ENCODE measurements at regions not wholly inside any gene's neighbourhood (a gene's known extent, or its start where the extent isn't known, plus 50 kb on each side); places are given as distances from the start of the nearest gene placed in this dataset.

GRCh38 chr10:107379601-107380000, 215.1 kb upstream of the SORCS1 start:
- Histone ChIP-seq H3K9ac (ENCODE audit: extremely low read depth, insufficient read length, low read length) (no peak overlapping the region), H2AFZ (ENCODE audit: low read length) (no peak overlapping the region), H2BK20ac (ENCODE audit: low read depth, low read length, poor library complexity, severe bottlenecking) (no peak overlapping the region), H3K27ac (ENCODE audit: insufficient read length, low read depth, low read length) (no peak overlapping the region), H3K79me2 (ENCODE audit: insufficient read depth, low read length) (no peaks in the 10 kb centered on the region), H3K23me2 (ENCODE audit: insufficient read length, low read depth, low read length, poor library complexity, severe bottlenecking) (no peaks in the 10 kb centered on the region), H3K9me3 (ENCODE audit: control insufficient read depth, low read depth, low read length) (no peaks in the 10 kb centered on the region), H3K4me1 (ENCODE audit: insufficient read depth, low read length) (no peaks in the 10 kb centered on the region), H2BK12ac (ENCODE audit: insufficient read length, low read depth, low read length) (no peak overlapping the region), H4K5ac (ENCODE audit: insufficient read length, low read depth, low read length) (no peak overlapping the region), H2AK5ac (ENCODE audit: insufficient read length, low read length) (no peak overlapping the region), H3K56ac (ENCODE audit: insufficient read length, low read depth, low read length) (no peak overlapping the region), H3K4me2 (ENCODE audit: insufficient read depth, insufficient read length, low read length) (no peak overlapping the region), H2BK15ac (ENCODE audit: low read depth, low read length) (no peak overlapping the region), H2BK5ac (ENCODE audit: insufficient read length, low read length) (no peak overlapping the region), H3K14ac (ENCODE audit: insufficient read depth, low read length) (no peak overlapping the region), H3K27me3 (ENCODE audit: insufficient read depth, low read length) (no peaks in the 10 kb centered on the region), H4K8ac (replicated peaks; ENCODE audit: insufficient read length, low read depth, low read length) (no peak overlapping the region), H4K20me1 (ENCODE audit: control insufficient read depth, insufficient read depth, insufficient read length) (no peaks in the 10 kb centered on the region), H4K91ac (ENCODE audit: insufficient read length, low read depth, low read length) (no peak overlapping the region), H2BK120ac (ENCODE audit: low read depth, low read length, poor library complexity, severe bottlenecking) (no peak overlapping the region), H3K4ac (ENCODE audit: low read depth, low read length) (no peak overlapping the region), H3K18ac (ENCODE audit: insufficient read length, low read depth, low read length) (no peak overlapping the region), H3K23ac (ENCODE audit: insufficient read length, low read depth, low read length) (no peak overlapping the region), H3T11ph (ENCODE audit: low read length) (no peak overlapping the region), H3K79me1 (ENCODE audit: insufficient read depth, low read depth, low read length, poor library complexity, severe bottlenecking) (no peaks in the 10 kb centered on the region)
- no peaks in the 10 kb centered on the region for H3K27me3 Mint-ChIP-seq (ENCODE audit: low read depth)
- DNase-seq = no peak
- no CpG with 5 or more reads among the region's 2 CpGs for WGBS (ENCODE audit: extremely low coverage, insufficient read length, low lambda C conversion rate)
- H3K4me1 Mint-ChIP-seq = no peaks in the 10 kb centered on the region
- no peaks in the 10 kb centered on the region for H3K9me3 Mint-ChIP-seq
- H3K36me3 Mint-ChIP-seq (ENCODE audit: insufficient read depth in 1 of 3, low read depth in 3 of 3) = no peaks in the 10 kb centered on the region
- no peak overlapping the region for H3K4me3 Mint-ChIP-seq
- no peak overlapping the region for H3K27ac Mint-ChIP-seq
- TF ChIP-seq, protein P1, sequence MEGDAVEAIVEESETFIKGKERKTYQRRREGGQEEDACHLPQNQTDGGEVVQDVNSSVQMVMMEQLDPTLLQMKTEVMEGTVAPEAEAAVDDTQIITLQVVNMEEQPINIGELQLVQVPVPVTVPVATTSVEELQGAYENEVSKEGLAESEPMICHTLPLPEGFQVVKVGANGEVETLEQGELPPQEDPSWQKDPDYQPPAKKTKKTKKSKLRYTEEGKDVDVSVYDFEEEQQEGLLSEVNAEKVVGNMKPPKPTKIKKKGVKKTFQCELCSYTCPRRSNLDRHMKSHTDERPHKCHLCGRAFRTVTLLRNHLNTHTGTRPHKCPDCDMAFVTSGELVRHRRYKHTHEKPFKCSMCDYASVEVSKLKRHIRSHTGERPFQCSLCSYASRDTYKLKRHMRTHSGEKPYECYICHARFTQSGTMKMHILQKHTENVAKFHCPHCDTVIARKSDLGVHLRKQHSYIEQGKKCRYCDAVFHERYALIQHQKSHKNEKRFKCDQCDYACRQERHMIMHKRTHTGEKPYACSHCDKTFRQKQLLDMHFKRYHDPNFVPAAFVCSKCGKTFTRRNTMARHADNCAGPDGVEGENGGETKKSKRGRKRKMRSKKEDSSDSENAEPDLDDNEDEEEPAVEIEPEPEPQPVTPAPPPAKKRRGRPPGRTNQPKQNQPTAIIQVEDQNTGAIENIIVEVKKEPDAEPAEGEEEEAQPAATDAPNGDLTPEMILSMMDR (conservative IDR thresholded peaks at IDR 0.05) = no peak

All from H9 (cell line).